T-cell (primary cell): ENCODE measurements at regions not wholly inside any gene's neighbourhood (a gene's known extent, or its start where the extent isn't known, plus 50 kb on each side); places are given as distances from the start of the nearest gene placed in this dataset.

Experiments used
- ATAC-seq, 4 experiments: fragments of 200-7000 bp in 3 of 4; fragments of 150-1000 bp in 1 of 4; cut with Tn5 transposase; replicated peaks in 1 of 4; 1 replicate in 3 of 4; 2 replicates in 1 of 4; pipeline ENCODE4 v1.10.0; 2021; ENCODE audit warnings: moderate library complexity in 3 of 4, mild to moderate bottlenecking in 2 of 4, moderate number of reproducible peaks in 1 of 4
- CTCF ChIA-PET, 2 donors: fragments of 300-600 bp; sonication (Branson Sonifier 250); formaldehyde crosslinking; loops; one replicate each; lab custom pipeline; 2022; ENCODE audit warnings: antibody characterized with exemption in 2 of 2; lab: Charles Lee
- POLR2A ChIA-PET, 2 donors: fragments of 300-600 bp; sonication (Branson Sonifier 250); formaldehyde crosslinking; loops; one replicate each; lab custom pipeline; 2022; ENCODE audit warnings: antibody characterized with exemption in 2 of 2; lab: Charles Lee
- DNase-seq, 35 experiments: peaks; one replicate each; pipeline versions ENCODE4 v3.0.0 to v3.0.0-alpha.2; 2013 to 2023
- H3K27ac ChIP-seq: one replicate; pipeline ENCODE4 v1.5.1; 2013; ENCODE audit warnings: low read length
- H3K27me3 ChIP-seq, 2 experiments: replicated peaks in 1 of 2; 1 replicate in 1 of 2; 2 replicates in 1 of 2; pipeline versions ENCODE4 v1.6.1 to v1.7.0; 2013; ENCODE audit warnings: low read length in 1 of 2, mixed read lengths in 1 of 2; ENCODE audit not compliant: control insufficient read depth in 2 of 2, insufficient read depth in 2 of 2; ENCODE audit errors: extremely low read depth in 1 of 2
- H3K36me3 ChIP-seq, 2 donors: 1 replicate in 1 of 2; 2 replicates in 1 of 2; pipeline versions ENCODE4 v1.6.1 to v1.7.0; 2013; ENCODE audit warnings: low read length in 1 of 2; ENCODE audit not compliant: control insufficient read depth in 2 of 2, insufficient read depth in 1 of 2; ENCODE audit errors: extremely low read depth in 1 of 2
- H3K4me1 ChIP-seq, 2 experiments: 1 replicate in 1 of 2; 2 replicates in 1 of 2; pipeline versions ENCODE4 v1.6.1 to v1.7.0; 2013; ENCODE audit warnings: low read length in 2 of 2, mixed read lengths in 1 of 2; ENCODE audit not compliant: insufficient read depth in 2 of 2, control insufficient read depth in 1 of 2; ENCODE audit errors: extremely low read depth in 1 of 2
- H3K4me3 ChIP-seq, 2 donors: 1 replicate in 1 of 2; 2 replicates in 1 of 2; pipeline versions ENCODE4 v1.5.1 to v1.7.0; 2013; ENCODE audit warnings: mild to moderate bottlenecking in 2 of 2, low read length in 1 of 2, moderate library complexity in 1 of 2; ENCODE audit not compliant: control insufficient read depth in 1 of 2; ENCODE audit errors: extremely low read depth in 1 of 2
- H3K9me3 ChIP-seq: 2 replicates; pipeline ENCODE4 v1.7.0; 2013
- H3K27ac Mint-ChIP-seq, 2 donors: one replicate each; pipeline ENCODE4 v1.8.0; 2020 to 2021; ENCODE audit warnings: mild to moderate bottlenecking in 2 of 2, mixed read lengths in 2 of 2
- H3K27me3 Mint-ChIP-seq, 2 donors: one replicate each; pipeline ENCODE4 v1.8.0; 2021 to 2022; ENCODE audit warnings: mixed read lengths in 2 of 2
- H3K36me3 Mint-ChIP-seq: one replicate; pipeline ENCODE4 v1.8.0; 2021; ENCODE audit warnings: mixed read lengths
- H3K4me1 Mint-ChIP-seq, 3 donors: one replicate each; pipeline ENCODE4 v1.8.0; 2020 to 2022; ENCODE audit warnings: mixed read lengths in 3 of 3, mild to moderate bottlenecking in 1 of 3
- H3K4me3 Mint-ChIP-seq, 3 donors: one replicate each; pipeline ENCODE4 v1.8.0; 2020 to 2022; ENCODE audit warnings: mild to moderate bottlenecking in 3 of 3, mixed read lengths in 3 of 3, moderate library complexity in 3 of 3
- H3K9me3 Mint-ChIP-seq, 3 donors: one replicate each; pipeline ENCODE4 v1.8.0; 2020 to 2022; ENCODE audit warnings: mixed read lengths in 3 of 3
- WGBS: methylation state at CpG from one replicate; pipeline ENCODE4 v1.1.5; 2013; ENCODE audit warnings: missing lambda C conversion rate; ENCODE audit not compliant: insufficient coverage; 5-methylcytosine and 5-hydroxymethylcytosine counted together

DNA sequence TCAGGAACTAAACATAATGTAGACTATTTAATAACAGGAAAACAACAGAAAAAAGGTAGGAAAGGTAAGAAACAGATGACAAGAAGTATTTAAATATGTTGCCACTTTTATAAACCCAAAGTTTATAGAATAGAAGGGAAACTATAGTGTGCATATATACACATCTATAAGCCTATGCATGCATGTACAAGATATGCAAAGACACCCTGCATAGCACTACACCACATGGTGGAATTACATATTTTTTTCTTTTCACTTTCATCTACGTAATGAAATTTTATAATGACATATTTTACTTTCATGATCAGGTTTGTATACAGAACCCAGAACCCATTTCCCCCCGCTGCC is 136.8 kb downstream of the MEX3B start:
- Histone ChIP-seq H3K9me3 (no peaks in the 10 kb centered on the region), H3K27ac (no peak overlapping the region), H3K27me3 (peaks cover 0 to 8% of the 10 kb centered on the region in 2 experiments), H3K36me3 (no peaks in the 10 kb centered on the region), H3K4me1 (no peaks in the 10 kb centered on the region), H3K4me3 (no peak overlapping the region)
- no CpG with 5 or more reads among the region's 2 CpGs for WGBS
- ChIA-PET POLR2A (no interaction called here), CTCF (no interaction called here)
- no peak overlapping the region for H3K4me3 Mint-ChIP-seq
- ATAC-seq, result no peak
- H3K27me3 Mint-ChIP-seq, result peaks cover 0 to 5% of the 10 kb centered on the region in 2 donors
- no peaks in the 10 kb centered on the region for H3K9me3 Mint-ChIP-seq
- no peak for DNase-seq
- H3K4me1 Mint-ChIP-seq, result no peaks in the 10 kb centered on the region
- no peaks in the 10 kb centered on the region for H3K36me3 Mint-ChIP-seq
- no peak overlapping the region for H3K27ac Mint-ChIP-seq

- ChIA-PET CTCF (no interaction called here), POLR2A (interaction anchor here in 1 of 2 donors (0.6 kb wide), 1 partner anchor 221 kb away, joined by 3 read pairs; no protein-coding TSS in a partner anchor)
- Histone ChIP-seq H3K4me3 (no peak overlapping the region), H3K36me3 (no peaks in the 10 kb centered on the region), H3K27ac (no peak overlapping the region), H3K27me3 (peaks cover 0 to 10% of the 10 kb centered on the region in 2 experiments), H3K4me1 (no peaks in the 10 kb centered on the region), H3K9me3 (no peaks in the 10 kb centered on the region)
- Mint-ChIP-seq H3K4me3 (no peak overlapping the region), H3K4me1 (no peaks in the 10 kb centered on the region), H3K27ac (no peak overlapping the region), H3K9me3 (no peaks in the 10 kb centered on the region), H3K27me3 (peaks cover 2 to 5% of the 10 kb centered on the region in 2 donors), H3K36me3 (no peaks in the 10 kb centered on the region)
- WGBS, result 81% methylated on average over 2 of the region's 2 CpGs
- DNase-seq (no peak), ATAC-seq (no peak)
These were observed 137.7 kb downstream of the MEX3B start for GRCh38 chr15:81908111-81908510.

DNA sequence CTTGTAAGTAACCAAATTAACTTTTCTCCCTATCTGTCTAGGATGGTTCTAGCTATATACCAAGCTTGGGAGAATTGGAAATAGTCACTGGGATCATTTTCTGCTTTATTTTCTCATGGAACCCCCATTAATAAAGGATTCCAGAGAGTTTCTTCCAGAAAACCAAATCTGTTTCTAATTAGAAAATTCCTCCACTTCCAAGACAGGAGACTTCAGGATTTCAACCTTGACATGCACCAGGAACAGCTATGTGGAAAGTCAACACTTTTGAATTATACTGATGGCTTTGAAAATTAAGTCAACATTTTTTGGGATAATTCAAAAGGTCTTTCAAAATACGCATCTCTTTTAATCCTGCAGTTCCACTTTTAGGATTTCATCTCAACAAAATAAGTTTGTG is 138.3 kb downstream of the MEX3B start:
- Mint-ChIP-seq H3K36me3 (no peaks in the 10 kb centered on the region), H3K4me1 (no peaks in the 10 kb centered on the region), H3K9me3 (no peaks in the 10 kb centered on the region), H3K4me3 (no peak overlapping the region), H3K27me3 (peaks cover 2 to 5% of the 10 kb centered on the region in 2 donors), H3K27ac (no peak overlapping the region)
- ATAC-seq (no peak), DNase-seq (no peak)
- Histone ChIP-seq H3K27ac (no peak overlapping the region), H3K9me3 (no peaks in the 10 kb centered on the region), H3K4me3 (no peak overlapping the region), H3K27me3 (peaks cover 0 to 10% of the 10 kb centered on the region in 2 experiments), H3K4me1 (no peaks in the 10 kb centered on the region), H3K36me3 (no peaks in the 10 kb centered on the region)
- no CpG with 5 or more reads among the region's 1 CpG for WGBS
- ChIA-PET POLR2A (interaction anchor here (0.6 kb wide), 2 partner anchors 222 to 439 kb away, joined by 3 read pairs; no protein-coding TSS in a partner anchor), CTCF (interaction anchor here in 1 of 2 donors (0.7 kb wide), 1 partner anchor 14 kb away, joined by 3 read pairs; no protein-coding TSS in a partner anchor)

DNA sequence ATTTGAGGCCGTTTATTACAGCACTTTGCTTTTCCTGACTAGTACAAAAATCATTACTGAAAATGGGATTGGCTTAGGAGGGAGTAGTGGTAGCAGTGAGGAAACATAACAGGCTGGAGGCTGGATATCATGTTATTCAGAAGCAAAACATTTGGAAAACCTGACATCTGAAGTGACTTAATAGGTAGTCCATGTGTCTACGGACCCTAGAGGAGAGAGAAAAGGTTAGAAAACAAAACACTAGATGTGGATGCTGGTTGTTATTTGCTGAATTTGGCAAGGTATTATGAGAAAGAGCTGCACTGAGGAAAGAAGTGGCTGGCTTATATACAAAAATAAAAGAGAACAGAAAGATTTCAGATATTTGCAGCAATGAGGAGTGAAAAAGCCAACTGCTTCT is 139.9 kb downstream of the MEX3B start:
- no peak overlapping the region for H3K27ac Mint-ChIP-seq
- Histone ChIP-seq H3K4me3 (no peak overlapping the region), H3K9me3 (no peaks in the 10 kb centered on the region), H3K27ac (no peak overlapping the region), H3K4me1 (no peaks in the 10 kb centered on the region), H3K27me3 (peaks cover 0 to 9% of the 10 kb centered on the region in 2 experiments), H3K36me3 (no peaks in the 10 kb centered on the region)
- DNase-seq, result no peak
- 91% methylated on average over 1 of the region's 2 CpGs for WGBS
- POLR2A ChIA-PET, result no interaction called here
- no peak overlapping the region for H3K4me3 Mint-ChIP-seq
- H3K4me1 Mint-ChIP-seq, result no peaks in the 10 kb centered on the region
- CTCF ChIA-PET, result no interaction called here
- H3K27me3 Mint-ChIP-seq, result peaks cover 5 to 9% of the 10 kb centered on the region in 2 donors
- no peaks in the 10 kb centered on the region for H3K9me3 Mint-ChIP-seq
- no peaks in the 10 kb centered on the region for H3K36me3 Mint-ChIP-seq
- ATAC-seq, result no peak

GRCh38 chr15:81901319-81901718 is 144.5 kb downstream of the MEX3B start:
- no peak overlapping the region for H3K4me3 Mint-ChIP-seq
- ChIA-PET POLR2A (no interaction called here), CTCF (interaction anchor here in 1 of 2 donors (0.8 kb wide), 1 partner anchor 9 kb away, joined by 4 read pairs; no protein-coding TSS in a partner anchor)
- Histone ChIP-seq H3K4me3 (no peak overlapping the region), H3K4me1 (no peaks in the 10 kb centered on the region), H3K27ac (no peak overlapping the region), H3K36me3 (no peaks in the 10 kb centered on the region), H3K9me3 (no peaks in the 10 kb centered on the region), H3K27me3 (peaks cover 0 to 10% of the 10 kb centered on the region in 2 experiments)
- H3K36me3 Mint-ChIP-seq, result no peaks in the 10 kb centered on the region
- WGBS, result no CpG with 5 or more reads among the region's 5 CpGs
- no peak for ATAC-seq
- H3K27me3 Mint-ChIP-seq, result peaks cover 5 to 11% of the 10 kb centered on the region in 2 donors
- H3K4me1 Mint-ChIP-seq, result no peaks in the 10 kb centered on the region
- no peaks in the 10 kb centered on the region for H3K9me3 Mint-ChIP-seq
- DNase-seq, result no peak
- no peak overlapping the region for H3K27ac Mint-ChIP-seq

GRCh38 chr15:81899730-81900129 is 146.1 kb downstream of the MEX3B start:
- WGBS, result no CpG with 5 or more reads among the region's 2 CpGs
- H3K27ac ChIP-seq, result no peak overlapping the region
- CTCF ChIA-PET, result no interaction called here
- no peak for ATAC-seq
- no peak overlapping the region for H3K27ac Mint-ChIP-seq
- POLR2A ChIA-PET, result no interaction called here
- H3K4me3 Mint-ChIP-seq, result no peak overlapping the region
- no peaks in the 10 kb centered on the region for H3K36me3 ChIP-seq
- H3K4me3 ChIP-seq, result no peak overlapping the region
- H3K9me3 Mint-ChIP-seq, result no peaks in the 10 kb centered on the region
- peaks cover 0 to 11% of the 10 kb centered on the region in 2 donors for H3K27me3 Mint-ChIP-seq
- DNase-seq, result no peak
- H3K36me3 Mint-ChIP-seq, result no peaks in the 10 kb centered on the region
- H3K4me1 ChIP-seq, result no peaks in the 10 kb centered on the region
- peaks cover 0 to 15% of the 10 kb centered on the region in 2 experiments for H3K27me3 ChIP-seq
- H3K9me3 ChIP-seq, result no peaks in the 10 kb centered on the region
- H3K4me1 Mint-ChIP-seq, result no peaks in the 10 kb centered on the region

DNA sequence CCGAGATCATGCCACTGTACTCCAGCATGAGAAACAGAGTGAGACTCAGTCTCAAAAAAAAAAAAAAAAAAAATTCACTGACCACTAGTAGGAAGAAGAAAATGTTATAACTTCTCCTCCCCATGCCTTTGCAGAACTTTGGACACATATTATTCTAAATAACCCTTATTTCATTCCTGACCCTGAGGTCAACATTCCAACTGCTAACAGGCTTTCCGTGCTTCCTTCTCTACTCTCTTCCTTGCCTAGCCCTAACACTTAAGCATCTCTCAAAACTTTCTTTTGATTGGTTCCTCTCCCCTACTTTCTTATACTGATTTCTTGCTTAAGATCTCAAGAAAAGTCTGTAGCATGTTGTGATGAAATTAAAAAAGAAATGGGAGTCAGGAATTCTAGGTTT is 146.8 kb downstream of the MEX3B start:
- WGBS, result 100% methylated on average over 1 of the region's 2 CpGs
- H3K9me3 Mint-ChIP-seq, result no peaks in the 10 kb centered on the region
- POLR2A ChIA-PET, result no interaction called here
- H3K4me3 Mint-ChIP-seq, result no peak overlapping the region
- Histone ChIP-seq H3K36me3 (no peaks in the 10 kb centered on the region), H3K4me3 (no peak overlapping the region), H3K9me3 (no peaks in the 10 kb centered on the region), H3K27ac (no peak overlapping the region), H3K27me3 (peaks cover 0 to 18% of the 10 kb centered on the region in 2 experiments), H3K4me1 (no peaks in the 10 kb centered on the region)
- H3K36me3 Mint-ChIP-seq, result no peaks in the 10 kb centered on the region
- ATAC-seq (no peak), DNase-seq (no peak)
- CTCF ChIA-PET, result no interaction called here
- H3K27me3 Mint-ChIP-seq, result peaks cover 0 to 11% of the 10 kb centered on the region in 2 donors
- H3K27ac Mint-ChIP-seq, result no peak overlapping the region
- no peaks in the 10 kb centered on the region for H3K4me1 Mint-ChIP-seq
